ENCODE measurements at regions not wholly inside any gene's neighbourhood (a gene's known extent, or its start where the extent isn't known, plus 50 kb on each side); places are given as distances from the start of the nearest gene placed in this dataset.
"Not testable (repeated sequence)": the region's sequence is repeated elsewhere in the genome, so short reads cannot be mapped to it uniquely, and the experiment has no call there.

DNA sequence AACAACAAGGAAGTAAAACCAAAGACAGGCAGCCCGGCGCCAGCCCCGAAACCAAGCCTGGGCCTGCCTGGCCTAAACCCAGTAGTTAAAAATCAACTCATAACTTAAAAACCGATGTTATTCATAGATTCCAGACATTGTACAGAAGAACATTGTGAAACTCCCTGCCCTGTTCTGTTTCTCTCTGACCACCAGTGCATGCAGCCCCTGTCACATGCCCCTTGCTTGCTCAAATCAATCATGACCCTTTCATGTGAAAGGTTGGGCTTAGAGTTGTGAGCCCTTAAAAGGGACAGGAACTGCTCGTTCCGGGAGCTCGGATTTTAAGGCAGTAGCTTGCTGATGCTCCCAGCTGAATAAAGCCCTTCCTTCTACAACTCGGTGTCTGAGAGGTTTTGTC, 612.9 kb upstream of the SPANXN1 start:
- H3K9me2 ChIP-seq (ENCODE audit: insufficient read depth); H3K36me3 Mint-ChIP-seq (ENCODE audit: low read depth); H3K36me3 ChIP-seq (ENCODE audit: insufficient read depth); H3K4me3 ChIP-seq; ATAC-seq; H3K4me2 ChIP-seq; H2AFZ ChIP-seq; H3K27ac ChIP-seq (ENCODE audit: low read depth); DNase-seq (ENCODE audit: low spot score); H3K27me3 Mint-ChIP-seq (ENCODE audit: insufficient read depth, low read depth, poor library complexity); H3K79me2 ChIP-seq (replicated peaks; ENCODE audit: insufficient read depth); H3K4me3 Mint-ChIP-seq; H3K27ac Mint-ChIP-seq; H4K20me1 ChIP-seq (replicated peaks; ENCODE audit: insufficient read depth); H3K27me3 ChIP-seq (ENCODE audit: insufficient read depth); H3K4me1 ChIP-seq (ENCODE audit: insufficient read depth); H3K4me1 Mint-ChIP-seq; H3F3A ChIP-seq (replicated peaks; ENCODE audit: low read depth): not testable (repeated sequence)
- peaks cover 66% of the 10 kb centered on the region for H3K9me3 Mint-ChIP-seq

DNA sequence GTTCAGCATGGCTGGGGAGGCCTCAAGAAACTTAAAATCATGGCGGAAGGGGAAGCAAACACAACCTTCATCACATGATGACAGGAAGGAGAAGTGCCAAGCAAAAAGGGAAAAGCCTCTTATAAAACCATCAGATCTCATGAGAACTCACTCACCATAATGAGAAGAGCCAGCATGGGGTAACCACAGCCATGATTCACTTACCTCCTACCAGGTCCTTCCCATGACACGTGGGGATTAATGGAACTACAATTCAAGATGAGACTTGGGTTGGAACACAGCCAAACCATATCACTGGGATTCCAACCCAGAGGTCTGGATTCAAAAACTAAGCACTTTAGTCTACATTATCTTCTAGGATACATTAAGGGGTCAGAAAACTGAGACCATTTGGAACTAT, 609.6 kb upstream of the SPANXN1 start:
- DNase-seq (ENCODE audit: low spot score) (no peak), ATAC-seq (no peak)
- Mint-ChIP-seq H3K4me1 (no peaks in the 10 kb centered on the region), H3K27me3 (ENCODE audit: insufficient read depth, low read depth, poor library complexity) (peaks cover 4% of the 10 kb centered on the region), H3K9me3 (peaks cover 64% of the 10 kb centered on the region), H3K4me3 (no peak overlapping the region), H3K27ac (no peak overlapping the region), H3K36me3 (ENCODE audit: low read depth) (peaks cover 3% of the 10 kb centered on the region; the same call in 1 of the 3 replicates)
- H3K79me2 ChIP-seq (replicated peaks; ENCODE audit: insufficient read depth), result no peaks in the 10 kb centered on the region
- no peaks in the 10 kb centered on the region for H3K36me3 ChIP-seq (ENCODE audit: insufficient read depth)
- no peaks in the 10 kb centered on the region for H4K20me1 ChIP-seq (replicated peaks; ENCODE audit: insufficient read depth)
- H3K27ac ChIP-seq (ENCODE audit: low read depth), result no peak overlapping the region
- no peaks in the 10 kb centered on the region for H3K9me2 ChIP-seq (ENCODE audit: insufficient read depth)
- no peaks in the 10 kb centered on the region for H3K27me3 ChIP-seq (ENCODE audit: insufficient read depth)
- no peak overlapping the region for H2AFZ ChIP-seq
- no peaks in the 10 kb centered on the region for H3F3A ChIP-seq (replicated peaks; ENCODE audit: low read depth)
- TF ChIP-seq JUNB (IDR thresholded peaks at IDR 0.05; ENCODE audit: unreplicated experiment), result no peak
- H3K4me3 ChIP-seq, result no peak overlapping the region
- H3K4me2 ChIP-seq, result no peak overlapping the region
- no peaks in the 10 kb centered on the region for H3K4me1 ChIP-seq (ENCODE audit: insufficient read depth)

DNA sequence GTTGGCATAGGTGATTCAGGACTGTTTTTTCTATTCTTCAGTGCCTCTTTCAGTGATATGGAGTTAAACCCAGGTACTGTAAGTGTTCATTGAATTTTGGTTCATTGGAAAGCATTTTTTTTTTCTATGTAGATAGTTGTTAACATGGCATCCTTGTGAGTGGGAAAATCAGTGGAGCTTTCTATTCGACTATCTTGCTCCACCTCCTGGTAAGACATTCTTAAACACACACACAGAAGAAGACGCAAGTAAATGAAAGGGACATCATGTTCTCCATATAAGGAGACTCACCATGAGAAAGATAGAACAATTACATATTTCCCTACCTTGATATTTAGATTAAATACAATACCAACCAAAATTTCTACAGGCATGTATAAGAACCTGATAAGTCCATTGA, 598.5 kb upstream of the SPANXN1 start:
- H3K4me1 Mint-ChIP-seq, result no peaks in the 10 kb centered on the region
- Histone ChIP-seq H4K20me1 (replicated peaks; ENCODE audit: insufficient read depth) (no peaks in the 10 kb centered on the region), H3K27me3 (ENCODE audit: insufficient read depth) (no peaks in the 10 kb centered on the region), H2AFZ (no peak overlapping the region), H3K4me2 (no peak overlapping the region), H3K79me2 (replicated peaks; ENCODE audit: insufficient read depth) (no peaks in the 10 kb centered on the region), H3K4me1 (ENCODE audit: insufficient read depth) (no peaks in the 10 kb centered on the region), H3K36me3 (ENCODE audit: insufficient read depth) (no peaks in the 10 kb centered on the region), H3K4me3 (no peak overlapping the region), H3F3A (replicated peaks; ENCODE audit: low read depth) (no peaks in the 10 kb centered on the region), H3K27ac (ENCODE audit: low read depth) (no peak overlapping the region), H3K9me2 (ENCODE audit: insufficient read depth) (no peaks in the 10 kb centered on the region)
- TF ChIP-seq, protein P1, sequence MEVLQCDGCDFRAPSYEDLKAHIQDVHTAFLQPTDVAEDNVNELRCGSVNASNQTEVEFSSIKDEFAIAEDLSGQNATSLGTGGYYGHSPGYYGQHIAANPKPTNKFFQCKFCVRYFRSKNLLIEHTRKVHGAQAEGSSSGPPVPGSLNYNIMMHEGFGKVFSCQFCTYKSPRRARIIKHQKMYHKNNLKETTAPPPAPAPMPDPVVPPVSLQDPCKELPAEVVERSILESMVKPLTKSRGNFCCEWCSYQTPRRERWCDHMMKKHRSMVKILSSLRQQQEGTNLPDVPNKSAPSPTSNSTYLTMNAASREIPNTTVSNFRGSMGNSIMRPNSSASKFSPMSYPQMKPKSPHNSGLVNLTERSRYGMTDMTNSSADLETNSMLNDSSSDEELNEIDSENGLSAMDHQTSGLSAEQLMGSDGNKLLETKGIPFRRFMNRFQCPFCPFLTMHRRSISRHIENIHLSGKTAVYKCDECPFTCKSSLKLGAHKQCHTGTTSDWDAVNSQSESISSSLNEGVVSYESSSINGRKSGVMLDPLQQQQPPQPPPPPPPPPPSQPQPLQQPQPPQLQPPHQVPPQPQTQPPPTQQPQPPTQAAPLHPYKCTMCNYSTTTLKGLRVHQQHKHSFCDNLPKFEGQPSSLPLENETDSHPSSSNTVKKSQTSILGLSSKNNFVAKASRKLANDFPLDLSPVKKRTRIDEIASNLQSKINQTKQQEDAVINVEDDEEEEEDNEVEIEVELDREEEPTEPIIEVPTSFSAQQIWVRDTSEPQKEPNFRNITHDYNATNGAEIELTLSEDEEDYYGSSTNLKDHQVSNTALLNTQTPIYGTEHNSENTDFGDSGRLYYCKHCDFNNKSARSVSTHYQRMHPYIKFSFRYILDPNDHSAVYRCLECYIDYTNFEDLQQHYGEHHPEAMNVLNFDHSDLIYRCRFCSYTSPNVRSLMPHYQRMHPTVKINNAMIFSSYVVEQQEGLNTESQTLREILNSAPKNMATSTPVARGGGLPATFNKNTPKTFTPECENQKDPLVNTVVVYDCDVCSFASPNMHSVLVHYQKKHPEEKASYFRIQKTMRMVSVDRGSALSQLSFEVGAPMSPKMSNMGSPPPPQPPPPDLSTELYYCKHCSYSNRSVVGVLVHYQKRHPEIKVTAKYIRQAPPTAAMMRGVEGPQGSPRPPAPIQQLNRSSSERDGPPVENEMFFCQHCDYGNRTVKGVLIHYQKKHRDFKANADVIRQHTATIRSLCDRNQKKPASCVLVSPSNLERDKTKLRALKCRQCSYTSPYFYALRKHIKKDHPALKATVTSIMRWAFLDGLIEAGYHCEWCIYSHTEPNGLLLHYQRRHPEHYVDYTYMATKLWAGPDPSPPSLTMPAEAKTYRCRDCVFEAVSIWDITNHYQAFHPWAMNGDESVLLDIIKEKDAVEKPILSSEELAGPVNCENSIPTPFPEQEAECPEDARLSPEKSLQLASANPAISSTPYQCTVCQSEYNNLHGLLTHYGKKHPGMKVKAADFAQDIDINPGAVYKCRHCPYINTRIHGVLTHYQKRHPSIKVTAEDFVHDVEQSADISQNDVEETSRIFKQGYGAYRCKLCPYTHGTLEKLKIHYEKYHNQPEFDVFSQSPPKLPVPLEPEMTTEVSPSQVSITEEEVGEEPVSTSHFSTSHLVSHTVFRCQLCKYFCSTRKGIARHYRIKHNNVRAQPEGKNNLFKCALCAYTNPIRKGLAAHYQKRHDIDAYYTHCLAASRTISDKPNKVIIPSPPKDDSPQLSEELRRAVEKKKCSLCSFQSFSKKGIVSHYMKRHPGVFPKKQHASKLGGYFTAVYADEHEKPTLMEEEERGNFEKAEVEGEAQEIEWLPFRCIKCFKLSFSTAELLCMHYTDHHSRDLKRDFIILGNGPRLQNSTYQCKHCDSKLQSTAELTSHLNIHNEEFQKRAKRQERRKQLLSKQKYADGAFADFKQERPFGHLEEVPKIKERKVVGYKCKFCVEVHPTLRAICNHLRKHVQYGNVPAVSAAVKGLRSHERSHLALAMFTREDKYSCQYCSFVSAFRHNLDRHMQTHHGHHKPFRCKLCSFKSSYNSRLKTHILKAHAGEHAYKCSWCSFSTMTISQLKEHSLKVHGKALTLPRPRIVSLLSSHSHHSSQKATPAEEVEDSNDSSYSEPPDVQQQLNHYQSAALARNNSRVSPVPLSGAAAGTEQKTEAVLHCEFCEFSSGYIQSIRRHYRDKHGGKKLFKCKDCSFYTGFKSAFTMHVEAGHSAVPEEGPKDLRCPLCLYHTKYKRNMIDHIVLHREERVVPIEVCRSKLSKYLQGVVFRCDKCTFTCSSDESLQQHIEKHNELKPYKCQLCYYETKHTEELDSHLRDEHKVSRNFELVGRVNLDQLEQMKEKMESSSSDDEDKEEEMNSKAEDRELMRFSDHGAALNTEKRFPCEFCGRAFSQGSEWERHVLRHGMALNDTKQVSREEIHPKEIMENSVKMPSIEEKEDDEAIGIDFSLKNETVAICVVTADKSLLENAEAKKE (CRISPR knock-in tag; IDR thresholded peaks at IDR 0.05), result no peak
- no peak for TF ChIP-seq POLR2AphosphoS5 (IDR thresholded peaks at IDR 0.05; ENCODE audit: low read depth)
- no peak for TF ChIP-seq EZH2 (IDR thresholded peaks at IDR 0.05; ENCODE audit: low read depth, unreplicated experiment)
- TF ChIP-seq ZNF331 (CRISPR knock-in tag; IDR thresholded peaks at IDR 0.05; ENCODE audit: low read depth), result no peak
- no peak for TF ChIP-seq CREB1 (CRISPR knock-in tag; IDR thresholded peaks at IDR 0.05; ENCODE audit: low read depth)
- TF ChIP-seq NANOG (IDR thresholded peaks at IDR 0.05; ENCODE audit: borderline replicate concordance), result no peak
- no peak for TF ChIP-seq JUNB (IDR thresholded peaks at IDR 0.05; ENCODE audit: unreplicated experiment)
- TF ChIP-seq ZNF114 (CRISPR knock-in tag; IDR thresholded peaks at IDR 0.05), result no peak
- ATAC-seq, result no peak
- no peak overlapping the region for H3K27ac Mint-ChIP-seq
- H3K36me3 Mint-ChIP-seq (ENCODE audit: low read depth), result no peaks in the 10 kb centered on the region; the same call in 1 of the 3 replicates
- H3K27me3 Mint-ChIP-seq (ENCODE audit: insufficient read depth, low read depth, poor library complexity), result peaks cover 3% of the 10 kb centered on the region
- H3K4me3 Mint-ChIP-seq, result no peak overlapping the region
- peaks cover 71% of the 10 kb centered on the region for H3K9me3 Mint-ChIP-seq
- no peak for DNase-seq (ENCODE audit: low spot score)
